ENCODE measurements at regions not wholly inside any gene's neighbourhood (a gene's known extent, or its start where the extent isn't known, plus 50 kb on each side); places are given as distances from the start of the nearest gene placed in this dataset.

DNA sequence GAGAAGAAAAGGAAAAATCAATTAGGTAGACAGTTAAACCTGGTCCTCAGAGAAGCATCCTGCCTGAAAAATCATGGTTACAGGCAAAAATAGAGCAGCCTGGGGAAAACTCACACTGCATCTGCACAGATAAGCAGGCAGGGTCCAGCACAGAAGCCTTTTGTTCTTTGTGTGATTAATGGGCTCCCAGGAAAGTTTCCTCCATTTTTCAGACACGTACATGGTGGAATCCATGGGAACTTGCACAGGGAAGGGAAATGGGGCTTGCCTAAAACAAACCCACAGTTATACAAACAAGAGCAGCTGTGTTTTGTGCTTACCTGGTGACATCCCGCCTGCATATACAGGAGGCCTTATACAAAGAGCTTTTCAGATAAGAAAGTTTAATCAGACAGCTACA, 243.9 kb upstream of the ATP10B start:
- no peak overlapping the region for H2AFZ ChIP-seq (ENCODE audit: low read length)

DNA sequence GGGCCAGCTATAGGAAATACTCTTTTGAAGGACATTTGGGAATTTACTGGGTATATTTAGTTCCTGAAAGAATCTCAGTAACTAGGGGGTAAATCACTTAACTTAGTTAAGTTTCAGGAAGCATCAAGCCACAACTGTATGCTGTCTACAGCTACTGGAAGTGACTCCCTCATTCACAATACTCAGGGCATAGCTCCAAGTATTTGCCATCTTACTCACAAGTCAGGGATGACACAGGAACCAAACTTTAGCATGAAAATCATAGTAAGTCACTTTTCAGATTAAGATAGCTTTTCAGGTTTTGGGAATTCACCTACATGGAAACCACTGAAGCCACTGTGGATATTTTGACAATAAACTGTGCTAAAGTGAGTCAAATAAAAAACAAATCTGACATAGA, 242.4 kb upstream of the ATP10B start:
- no peaks in the 10 kb centered on the region for H3K4me1 ChIP-seq (ENCODE audit: insufficient read depth, low read length)
- H3K27ac ChIP-seq (ENCODE audit: low read depth, low read length), result no peak overlapping the region
- H2AFZ ChIP-seq (ENCODE audit: low read length), result no peak overlapping the region
- H3K79me2 ChIP-seq (ENCODE audit: insufficient read depth, low read length), result no peaks in the 10 kb centered on the region
- peaks cover 3% of the 10 kb centered on the region for H3K9me3 ChIP-seq (ENCODE audit: low read depth, low read length)
- no peak overlapping the region for H3K4me3 ChIP-seq (ENCODE audit: insufficient read depth, low read length)
- no peaks in the 10 kb centered on the region for H3K27me3 ChIP-seq (ENCODE audit: insufficient read depth, low read length)
- no peaks in the 10 kb centered on the region for H3K36me3 ChIP-seq (ENCODE audit: insufficient read depth, low read length)
- H4K20me1 ChIP-seq (ENCODE audit: insufficient read depth, low read length), result no peaks in the 10 kb centered on the region
- H3K4me2 ChIP-seq (ENCODE audit: insufficient read depth, low read length), result no peak overlapping the region
- TF ChIP-seq, protein P1, sequence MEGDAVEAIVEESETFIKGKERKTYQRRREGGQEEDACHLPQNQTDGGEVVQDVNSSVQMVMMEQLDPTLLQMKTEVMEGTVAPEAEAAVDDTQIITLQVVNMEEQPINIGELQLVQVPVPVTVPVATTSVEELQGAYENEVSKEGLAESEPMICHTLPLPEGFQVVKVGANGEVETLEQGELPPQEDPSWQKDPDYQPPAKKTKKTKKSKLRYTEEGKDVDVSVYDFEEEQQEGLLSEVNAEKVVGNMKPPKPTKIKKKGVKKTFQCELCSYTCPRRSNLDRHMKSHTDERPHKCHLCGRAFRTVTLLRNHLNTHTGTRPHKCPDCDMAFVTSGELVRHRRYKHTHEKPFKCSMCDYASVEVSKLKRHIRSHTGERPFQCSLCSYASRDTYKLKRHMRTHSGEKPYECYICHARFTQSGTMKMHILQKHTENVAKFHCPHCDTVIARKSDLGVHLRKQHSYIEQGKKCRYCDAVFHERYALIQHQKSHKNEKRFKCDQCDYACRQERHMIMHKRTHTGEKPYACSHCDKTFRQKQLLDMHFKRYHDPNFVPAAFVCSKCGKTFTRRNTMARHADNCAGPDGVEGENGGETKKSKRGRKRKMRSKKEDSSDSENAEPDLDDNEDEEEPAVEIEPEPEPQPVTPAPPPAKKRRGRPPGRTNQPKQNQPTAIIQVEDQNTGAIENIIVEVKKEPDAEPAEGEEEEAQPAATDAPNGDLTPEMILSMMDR (IDR thresholded peaks at IDR 0.05; ENCODE audit: extremely low read depth, low read depth, low read length), result no peak
- DNase-seq (ENCODE audit: insufficient read length, low spot score, missing footprints), result peak; percentile 32

More for the DNA sequence above, 243.9 kb upstream of the ATP10B start:
- Histone ChIP-seq H3K4me2 (ENCODE audit: insufficient read depth, low read length) (no peak overlapping the region), H4K20me1 (ENCODE audit: insufficient read depth, low read length) (no peaks in the 10 kb centered on the region), H3K9me3 (ENCODE audit: low read depth, low read length) (peaks cover 3% of the 10 kb centered on the region), H3K4me3 (ENCODE audit: insufficient read depth, low read length) (no peak overlapping the region), H3K4me1 (ENCODE audit: insufficient read depth, low read length) (no peaks in the 10 kb centered on the region), H3K36me3 (ENCODE audit: insufficient read depth, low read length) (no peaks in the 10 kb centered on the region), H3K27me3 (ENCODE audit: insufficient read depth, low read length) (no peaks in the 10 kb centered on the region), H3K79me2 (ENCODE audit: insufficient read depth, low read length) (no peaks in the 10 kb centered on the region), H3K27ac (ENCODE audit: low read depth, low read length) (no peak overlapping the region)
- TF ChIP-seq, protein P1 (IDR thresholded peaks at IDR 0.05; ENCODE audit: extremely low read depth, low read depth, low read length), result no peak
- no peak for DNase-seq (ENCODE audit: insufficient read length, low spot score, missing footprints)

DNA sequence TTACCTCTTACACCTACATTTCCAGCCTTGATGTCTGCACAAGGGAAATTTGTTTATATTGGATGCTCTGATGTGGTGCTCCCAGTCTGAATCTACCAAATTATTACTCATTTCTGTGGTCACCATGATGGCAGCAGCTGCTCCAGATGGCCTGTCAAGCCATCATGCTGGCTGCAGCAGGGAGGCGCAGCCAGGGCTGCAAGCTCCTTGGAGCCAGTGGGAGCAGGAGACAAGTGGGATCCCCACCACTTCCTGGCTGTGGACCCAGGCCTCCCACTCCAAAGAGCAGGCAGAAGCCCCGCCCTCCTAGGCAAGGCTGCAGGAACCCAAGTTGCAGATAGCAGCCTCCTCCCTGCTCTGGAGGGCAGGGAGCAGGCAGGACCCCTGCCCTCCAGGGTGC, 241.1 kb upstream of the ATP10B start:
- Histone ChIP-seq H3K4me2 (ENCODE audit: insufficient read depth, low read length) (no peak overlapping the region), H3K9me3 (ENCODE audit: low read depth, low read length) (peaks cover 3% of the 10 kb centered on the region), H3K4me3 (ENCODE audit: insufficient read depth, low read length) (no peak overlapping the region), H3K27ac (ENCODE audit: low read depth, low read length) (no peak overlapping the region), H4K20me1 (ENCODE audit: insufficient read depth, low read length) (no peaks in the 10 kb centered on the region), H3K79me2 (ENCODE audit: insufficient read depth, low read length) (no peaks in the 10 kb centered on the region), H3K4me1 (ENCODE audit: insufficient read depth, low read length) (no peaks in the 10 kb centered on the region), H3K27me3 (ENCODE audit: insufficient read depth, low read length) (no peaks in the 10 kb centered on the region), H2AFZ (ENCODE audit: low read length) (no peak overlapping the region), H3K36me3 (ENCODE audit: insufficient read depth, low read length) (no peaks in the 10 kb centered on the region)
- DNase-seq (ENCODE audit: insufficient read length, low spot score, missing footprints), result no peak
- TF ChIP-seq, protein P1 (IDR thresholded peaks at IDR 0.05; ENCODE audit: extremely low read depth, low read depth, low read length), result no peak

DNA sequence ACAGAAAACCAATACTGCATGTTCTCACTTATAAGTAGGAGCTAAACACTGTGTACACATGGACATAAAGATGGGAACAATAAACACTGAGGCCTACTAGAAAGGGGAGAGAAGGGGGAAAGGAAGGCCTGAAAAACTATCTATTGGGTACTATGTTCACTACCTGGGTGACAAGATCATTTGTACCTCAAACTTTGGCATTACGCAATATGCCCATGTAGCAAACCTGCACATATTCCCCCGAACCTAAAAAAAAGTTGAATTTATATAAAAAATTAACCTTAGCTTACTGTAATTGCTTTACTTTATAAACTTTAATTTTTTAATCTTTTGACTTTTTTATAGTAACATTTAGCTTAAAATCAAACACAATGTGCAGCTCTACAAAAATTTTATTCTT, 237.6 kb upstream of the ATP10B start:
- Histone ChIP-seq H3K9me3 (ENCODE audit: low read depth, low read length) (peaks cover 3% of the 10 kb centered on the region), H3K4me1 (ENCODE audit: insufficient read depth, low read length) (peaks cover 8% of the 10 kb centered on the region), H3K4me2 (ENCODE audit: insufficient read depth, low read length) (no peak overlapping the region), H3K27ac (ENCODE audit: low read depth, low read length) (no peak overlapping the region), H3K4me3 (ENCODE audit: insufficient read depth, low read length) (no peak overlapping the region), H3K79me2 (ENCODE audit: insufficient read depth, low read length) (no peaks in the 10 kb centered on the region), H3K27me3 (ENCODE audit: insufficient read depth, low read length) (no peaks in the 10 kb centered on the region), H4K20me1 (ENCODE audit: insufficient read depth, low read length) (no peaks in the 10 kb centered on the region), H2AFZ (ENCODE audit: low read length) (no peak overlapping the region), H3K36me3 (ENCODE audit: insufficient read depth, low read length) (no peaks in the 10 kb centered on the region)
- no peak for DNase-seq (ENCODE audit: insufficient read length, low spot score, missing footprints)
- TF ChIP-seq, protein P1 (IDR thresholded peaks at IDR 0.05; ENCODE audit: extremely low read depth, low read depth, low read length), result no peak

All from osteoblast (primary cell).